Thoracic aorta (tissue), 2 donors: ENCODE measurements at regions not wholly inside any gene's neighbourhood (a gene's known extent, or its start where the extent isn't known, plus 50 kb on each side); places are given as distances from the start of the nearest gene placed in this dataset.

Source experiments
- ATAC-seq: fragments of 150-250 bp; one replicate; pipeline ENCODE4 v1.8.0; 2017; ENCODE audit warnings: low read depth; ENCODE audit not compliant: insufficient number of reproducible peaks, low FRiP score
- DNase-seq: peaks from one replicate; pipeline ENCODE4 v3.0.0-alpha.2; 2020; ENCODE audit warnings: low spot score
- H3K27ac ChIP-seq, 2 donors: fragments of 200-600 bp; sonication (generic); 1 replicate in 1 of 2; 2 replicates in 1 of 2; pipeline ENCODE4 v1.5.1; 2016; ENCODE audit warnings: mild to moderate bottlenecking in 2 of 2, moderate library complexity in 2 of 2
- H3K27me3 ChIP-seq: fragments of 200-600 bp; sonication (generic); replicated peaks from 2 replicates; pipeline ENCODE4 v1.6.0; 2016; ENCODE audit warnings: mild to moderate bottlenecking; ENCODE audit not compliant: insufficient read depth
- H3K36me3 ChIP-seq: fragments of 200-600 bp; sonication (generic); one replicate; pipeline ENCODE4 v1.5.1; 2016
- H3K4me1 ChIP-seq, 2 donors: fragments of 200-600 bp; sonication (generic); 1 replicate in 1 of 2; 2 replicates in 1 of 2; pipeline versions ENCODE4 v1.5.1 to v1.6.0; 2016; ENCODE audit warnings: low read depth in 2 of 2, mild to moderate bottlenecking in 1 of 2; ENCODE audit not compliant: control insufficient read depth in 1 of 2
- H3K4me3 ChIP-seq: fragments of 200-600 bp; sonication (generic); 2 replicates; pipeline ENCODE4 v1.5.1; 2016; ENCODE audit warnings: mild to moderate bottlenecking
- H3K9me3 ChIP-seq: fragments of 200-600 bp; sonication (generic); 2 replicates; pipeline ENCODE4 v1.5.1; 2016
- TF ChIP-seq, protein P1 (sequence below): fragments of 200-600 bp; sonication (generic); IDR thresholded peaks from one replicate; pipeline ENCODE4 v1.5.1; 2019; ENCODE audit warnings: antibody characterized with exemption

DNA sequence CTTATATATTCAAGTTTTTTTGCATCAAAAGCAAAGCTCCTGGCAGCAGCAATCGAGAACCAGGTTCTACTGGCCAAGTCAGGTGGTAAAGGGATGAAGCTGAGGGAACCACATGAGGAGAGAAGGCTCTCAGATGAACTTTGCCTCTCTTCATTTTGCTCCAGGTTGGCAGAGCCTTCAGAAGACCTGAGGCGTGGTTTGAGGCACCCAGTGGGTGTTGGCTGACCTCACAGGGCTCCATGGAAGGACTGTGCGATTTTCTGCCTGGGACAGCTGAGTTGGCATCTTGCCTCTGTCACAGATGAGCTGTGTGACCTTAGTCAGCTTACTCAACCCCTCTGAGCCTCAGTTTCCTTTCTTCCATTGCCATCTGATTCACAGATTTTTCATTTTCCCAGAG lies 89.0 kb downstream of the INSIG2 start:
- H3K9me3 ChIP-seq: no peaks in the 10 kb centered on the region
- ATAC-seq: no peak
- no peak overlapping the region for H3K4me3 ChIP-seq
- TF ChIP-seq, protein P1, sequence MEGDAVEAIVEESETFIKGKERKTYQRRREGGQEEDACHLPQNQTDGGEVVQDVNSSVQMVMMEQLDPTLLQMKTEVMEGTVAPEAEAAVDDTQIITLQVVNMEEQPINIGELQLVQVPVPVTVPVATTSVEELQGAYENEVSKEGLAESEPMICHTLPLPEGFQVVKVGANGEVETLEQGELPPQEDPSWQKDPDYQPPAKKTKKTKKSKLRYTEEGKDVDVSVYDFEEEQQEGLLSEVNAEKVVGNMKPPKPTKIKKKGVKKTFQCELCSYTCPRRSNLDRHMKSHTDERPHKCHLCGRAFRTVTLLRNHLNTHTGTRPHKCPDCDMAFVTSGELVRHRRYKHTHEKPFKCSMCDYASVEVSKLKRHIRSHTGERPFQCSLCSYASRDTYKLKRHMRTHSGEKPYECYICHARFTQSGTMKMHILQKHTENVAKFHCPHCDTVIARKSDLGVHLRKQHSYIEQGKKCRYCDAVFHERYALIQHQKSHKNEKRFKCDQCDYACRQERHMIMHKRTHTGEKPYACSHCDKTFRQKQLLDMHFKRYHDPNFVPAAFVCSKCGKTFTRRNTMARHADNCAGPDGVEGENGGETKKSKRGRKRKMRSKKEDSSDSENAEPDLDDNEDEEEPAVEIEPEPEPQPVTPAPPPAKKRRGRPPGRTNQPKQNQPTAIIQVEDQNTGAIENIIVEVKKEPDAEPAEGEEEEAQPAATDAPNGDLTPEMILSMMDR: no peak
- no peaks in the 10 kb centered on the region for H3K36me3 ChIP-seq
- no peaks in the 10 kb centered on the region for H3K4me1 ChIP-seq
- H3K27ac ChIP-seq: no peak overlapping the region
- H3K27me3 ChIP-seq: no peaks in the 10 kb centered on the region
- DNase-seq: no peak

- H3K27me3 ChIP-seq: no peaks in the 10 kb centered on the region
- ATAC-seq (no peak), DNase-seq (no peak)
- no peaks in the 10 kb centered on the region for H3K9me3 ChIP-seq
- no peak overlapping the region for H3K27ac ChIP-seq
- TF ChIP-seq, protein P1: no peak
- no peaks in the 10 kb centered on the region for H3K4me1 ChIP-seq
- no peaks in the 10 kb centered on the region for H3K36me3 ChIP-seq
- no peak overlapping the region for H3K4me3 ChIP-seq
These were observed 88.3 kb downstream of the INSIG2 start for GRCh38 chr2:118176601-118177000.

- DNase-seq: no peak
- Histone ChIP-seq H3K27me3 (no peaks in the 10 kb centered on the region), H3K9me3 (no peaks in the 10 kb centered on the region), H3K36me3 (no peaks in the 10 kb centered on the region), H3K4me1 (no peaks in the 10 kb centered on the region), H3K27ac (no peak overlapping the region), H3K4me3 (no peak overlapping the region)
- TF ChIP-seq, protein P1: no peak
- ATAC-seq: no peak
These were observed 83.3 kb downstream of the INSIG2 start for GRCh38 chr2:118171546-118171945.

GRCh38 chr2:118169359-118170005 lies 81.2 kb downstream of the INSIG2 start:
- no peak overlapping the region for H3K27ac ChIP-seq
- H3K4me3 ChIP-seq: no peak overlapping the region
- no peaks in the 10 kb centered on the region for H3K36me3 ChIP-seq
- DNase-seq (no peak), ATAC-seq (no peak)
- H3K4me1 ChIP-seq: no peaks in the 10 kb centered on the region
- TF ChIP-seq, protein P1: no peak
- no peaks in the 10 kb centered on the region for H3K9me3 ChIP-seq
- H3K27me3 ChIP-seq: no peaks in the 10 kb centered on the region

- H3K4me3 ChIP-seq: no peak overlapping the region
- H3K9me3 ChIP-seq: no peaks in the 10 kb centered on the region
- H3K27me3 ChIP-seq: no peaks in the 10 kb centered on the region
- H3K4me1 ChIP-seq: no peaks in the 10 kb centered on the region
- H3K27ac ChIP-seq: no peak overlapping the region
- DNase-seq: no peak
- TF ChIP-seq, protein P1: no peak
- no peaks in the 10 kb centered on the region for H3K36me3 ChIP-seq
- ATAC-seq: no peak
These were observed 80.3 kb downstream of the INSIG2 start for GRCh38 chr2:118168615-118169014.
